ENCODE measurements at regions not wholly inside any gene's neighbourhood (a gene's known extent, or its start where the extent isn't known, plus 50 kb on each side); places are given as distances from the start of the nearest gene placed in this dataset.

DNA sequence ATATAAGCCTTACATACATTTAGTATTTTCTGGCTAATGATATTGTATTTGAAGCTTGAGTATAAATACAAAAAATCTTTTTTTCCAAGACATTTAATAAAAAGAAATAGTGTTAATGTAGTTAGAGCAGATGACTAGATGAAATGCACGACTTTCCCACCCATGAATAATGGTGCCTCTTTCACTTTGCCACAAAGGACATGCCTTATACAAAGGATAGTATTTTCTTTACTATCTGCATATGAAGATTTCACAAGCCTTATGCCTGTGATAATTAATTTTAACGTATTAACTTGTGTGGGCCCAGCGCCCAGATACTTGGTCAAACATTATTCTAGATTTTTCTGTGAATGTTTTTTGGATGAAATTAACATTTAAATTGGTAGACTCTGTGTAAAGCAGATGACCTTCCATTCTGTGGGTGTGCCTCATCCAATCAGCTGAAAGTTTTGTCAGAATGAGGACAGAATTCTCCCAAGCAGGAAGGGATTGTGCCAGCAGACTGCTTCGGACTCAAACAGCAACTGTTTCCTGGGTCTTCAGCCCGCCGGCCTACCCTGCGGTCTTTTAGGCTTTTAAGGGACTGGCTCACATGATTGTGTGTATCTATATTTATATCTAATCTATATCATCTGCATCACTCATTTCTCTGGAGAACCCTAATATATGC is 115.4 kb downstream of the USP22 start (continued):
- TF ChIP-seq TEAD4 (CRISPR knock-in tag; IDR thresholded peaks at IDR 0.05) (no peak), ZBTB21 (CRISPR knock-in tag; IDR thresholded peaks at IDR 0.05; ENCODE audit: borderline replicate concordance) (no peak), ZNF219 (CRISPR knock-in tag; IDR thresholded peaks at IDR 0.05; ENCODE audit: borderline replicate concordance) (no peak), JUN (CRISPR knock-in tag; IDR thresholded peaks at IDR 0.05) (no peak)
- TF ChIP-seq, protein P1, sequence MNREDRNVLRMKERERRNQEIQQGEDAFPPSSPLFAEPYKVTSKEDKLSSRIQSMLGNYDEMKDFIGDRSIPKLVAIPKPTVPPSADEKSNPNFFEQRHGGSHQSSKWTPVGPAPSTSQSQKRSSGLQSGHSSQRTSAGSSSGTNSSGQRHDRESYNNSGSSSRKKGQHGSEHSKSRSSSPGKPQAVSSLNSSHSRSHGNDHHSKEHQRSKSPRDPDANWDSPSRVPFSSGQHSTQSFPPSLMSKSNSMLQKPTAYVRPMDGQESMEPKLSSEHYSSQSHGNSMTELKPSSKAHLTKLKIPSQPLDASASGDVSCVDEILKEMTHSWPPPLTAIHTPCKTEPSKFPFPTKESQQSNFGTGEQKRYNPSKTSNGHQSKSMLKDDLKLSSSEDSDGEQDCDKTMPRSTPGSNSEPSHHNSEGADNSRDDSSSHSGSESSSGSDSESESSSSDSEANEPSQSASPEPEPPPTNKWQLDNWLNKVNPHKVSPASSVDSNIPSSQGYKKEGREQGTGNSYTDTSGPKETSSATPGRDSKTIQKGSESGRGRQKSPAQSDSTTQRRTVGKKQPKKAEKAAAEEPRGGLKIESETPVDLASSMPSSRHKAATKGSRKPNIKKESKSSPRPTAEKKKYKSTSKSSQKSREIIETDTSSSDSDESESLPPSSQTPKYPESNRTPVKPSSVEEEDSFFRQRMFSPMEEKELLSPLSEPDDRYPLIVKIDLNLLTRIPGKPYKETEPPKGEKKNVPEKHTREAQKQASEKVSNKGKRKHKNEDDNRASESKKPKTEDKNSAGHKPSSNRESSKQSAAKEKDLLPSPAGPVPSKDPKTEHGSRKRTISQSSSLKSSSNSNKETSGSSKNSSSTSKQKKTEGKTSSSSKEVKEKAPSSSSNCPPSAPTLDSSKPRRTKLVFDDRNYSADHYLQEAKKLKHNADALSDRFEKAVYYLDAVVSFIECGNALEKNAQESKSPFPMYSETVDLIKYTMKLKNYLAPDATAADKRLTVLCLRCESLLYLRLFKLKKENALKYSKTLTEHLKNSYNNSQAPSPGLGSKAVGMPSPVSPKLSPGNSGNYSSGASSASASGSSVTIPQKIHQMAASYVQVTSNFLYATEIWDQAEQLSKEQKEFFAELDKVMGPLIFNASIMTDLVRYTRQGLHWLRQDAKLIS (CRISPR knock-in tag; IDR thresholded peaks at IDR 0.05; ENCODE audit: borderline replicate concordance) = no peak
- TF ChIP-seq, protein P2, sequence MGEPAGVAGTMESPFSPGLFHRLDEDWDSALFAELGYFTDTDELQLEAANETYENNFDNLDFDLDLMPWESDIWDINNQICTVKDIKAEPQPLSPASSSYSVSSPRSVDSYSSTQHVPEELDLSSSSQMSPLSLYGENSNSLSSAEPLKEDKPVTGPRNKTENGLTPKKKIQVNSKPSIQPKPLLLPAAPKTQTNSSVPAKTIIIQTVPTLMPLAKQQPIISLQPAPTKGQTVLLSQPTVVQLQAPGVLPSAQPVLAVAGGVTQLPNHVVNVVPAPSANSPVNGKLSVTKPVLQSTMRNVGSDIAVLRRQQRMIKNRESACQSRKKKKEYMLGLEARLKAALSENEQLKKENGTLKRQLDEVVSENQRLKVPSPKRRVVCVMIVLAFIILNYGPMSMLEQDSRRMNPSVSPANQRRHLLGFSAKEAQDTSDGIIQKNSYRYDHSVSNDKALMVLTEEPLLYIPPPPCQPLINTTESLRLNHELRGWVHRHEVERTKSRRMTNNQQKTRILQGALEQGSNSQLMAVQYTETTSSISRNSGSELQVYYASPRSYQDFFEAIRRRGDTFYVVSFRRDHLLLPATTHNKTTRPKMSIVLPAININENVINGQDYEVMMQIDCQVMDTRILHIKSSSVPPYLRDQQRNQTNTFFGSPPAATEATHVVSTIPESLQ (CRISPR knock-in tag; IDR thresholded peaks at IDR 0.05) = no peak

DNA sequence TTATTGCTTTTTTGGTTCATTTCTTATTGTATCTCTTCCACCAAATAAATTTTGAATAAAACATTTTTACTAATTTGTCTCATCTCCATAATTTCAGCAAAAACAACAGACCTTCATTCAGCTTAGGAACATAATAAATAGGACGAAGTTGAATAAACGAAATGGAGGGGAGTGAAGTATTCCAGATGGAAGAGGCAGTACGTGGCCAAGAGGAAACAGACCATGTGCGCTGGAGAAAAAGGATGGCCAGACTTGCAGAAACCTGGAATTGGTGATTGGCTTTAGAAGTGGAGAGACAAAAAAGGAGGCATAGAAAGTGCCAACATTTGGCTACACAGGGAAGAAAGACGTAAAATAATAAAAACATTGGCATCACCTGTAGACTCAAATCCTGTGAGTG is 113.5 kb downstream of the USP22 start:
- H3K4me1 Mint-ChIP-seq = peaks cover 4% of the 10 kb centered on the region; the same call in 1 of the 2 replicates
- H3K36me3 Mint-ChIP-seq = peaks cover 7% of the 10 kb centered on the region; the same call in 1 of the 2 replicates
- CTCF ChIA-PET = no interaction called here
- no peaks in the 10 kb centered on the region for H3K9me3 Mint-ChIP-seq
- no peaks in the 10 kb centered on the region for H3K27me3 Mint-ChIP-seq (ENCODE audit: low read depth)
- ATAC-seq = no peak
- H3K27ac Mint-ChIP-seq = peak overlapping the region; percentile 27; the same call in 1 of the 2 replicates
- POLR2A ChIA-PET = no interaction called here
- H3K4me3 Mint-ChIP-seq = no peak overlapping the region
- DNase-seq (ENCODE audit: low spot score) = no peak
- TF ChIP-seq, protein P3, sequence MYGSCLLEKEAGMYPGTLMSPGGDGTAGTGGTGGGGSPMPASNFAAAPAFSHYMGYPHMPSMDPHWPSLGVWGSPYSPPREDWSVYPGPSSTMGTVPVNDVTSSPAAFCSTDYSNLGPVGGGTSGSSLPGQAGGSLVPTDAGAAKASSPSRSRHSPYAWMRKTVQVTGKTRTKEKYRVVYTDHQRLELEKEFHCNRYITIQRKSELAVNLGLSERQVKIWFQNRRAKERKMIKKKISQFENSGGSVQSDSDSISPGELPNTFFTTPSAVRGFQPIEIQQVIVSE (CRISPR knock-in tag; IDR thresholded peaks at IDR 0.05; ENCODE audit: borderline replicate concordance) = no peak
- TF ChIP-seq STAT6 (CRISPR knock-in tag; conservative IDR thresholded peaks at IDR 0.05; ENCODE audit: low read depth) (no peak), ZBTB21 (CRISPR knock-in tag; IDR thresholded peaks at IDR 0.05; ENCODE audit: borderline replicate concordance) (no peak), RELA (CRISPR knock-in tag; IDR thresholded peaks at IDR 0.05; ENCODE audit: borderline replicate concordance) (no peak), ZBTB43 (CRISPR knock-in tag; IDR thresholded peaks at IDR 0.05) (no peak), E2F5 (CRISPR knock-in tag; IDR thresholded peaks at IDR 0.05) (no peak), GABPB1 (CRISPR knock-in tag; IDR thresholded peaks at IDR 0.05) (no peak), USF1 (CRISPR knock-in tag; IDR thresholded peaks at IDR 0.05) (no peak), TCF7 (CRISPR knock-in tag; IDR thresholded peaks at IDR 0.05; ENCODE audit: low read depth) (no peak), ETV6 (CRISPR knock-in tag; IDR thresholded peaks at IDR 0.05) (no peak), JUN (CRISPR knock-in tag; IDR thresholded peaks at IDR 0.05) (no peak), IRF2 (CRISPR knock-in tag; IDR thresholded peaks at IDR 0.05; ENCODE audit: borderline replicate concordance, low read depth) (no peak), ZNF317 (CRISPR knock-in tag; IDR thresholded peaks at IDR 0.05; ENCODE audit: borderline replicate concordance, low read depth) (no peak)
- TF ChIP-seq, protein P4, sequence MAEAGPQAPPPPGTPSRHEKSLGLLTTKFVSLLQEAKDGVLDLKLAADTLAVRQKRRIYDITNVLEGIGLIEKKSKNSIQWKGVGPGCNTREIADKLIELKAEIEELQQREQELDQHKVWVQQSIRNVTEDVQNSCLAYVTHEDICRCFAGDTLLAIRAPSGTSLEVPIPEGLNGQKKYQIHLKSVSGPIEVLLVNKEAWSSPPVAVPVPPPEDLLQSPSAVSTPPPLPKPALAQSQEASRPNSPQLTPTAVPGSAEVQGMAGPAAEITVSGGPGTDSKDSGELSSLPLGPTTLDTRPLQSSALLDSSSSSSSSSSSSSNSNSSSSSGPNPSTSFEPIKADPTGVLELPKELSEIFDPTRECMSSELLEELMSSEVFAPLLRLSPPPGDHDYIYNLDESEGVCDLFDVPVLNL (CRISPR knock-in tag; IDR thresholded peaks at IDR 0.05; ENCODE audit: borderline replicate concordance, low read depth) = no peak
- TF ChIP-seq, protein P2 (CRISPR knock-in tag; IDR thresholded peaks at IDR 0.05) = no peak
